EL (cell line): ENCODE measurements at regions not wholly inside any gene's neighbourhood (a gene's known extent, or its start where the extent isn't known, plus 50 kb on each side); places are given as distances from the start of the nearest gene placed in this dataset.

Experiments used
- DNase-seq: peaks from one replicate; pipeline ENCODE4 v3.0.0-alpha.2; 2016

- no peak for DNase-seq
Measured at GRCh38 chr6:159099276-159099675, 54.5 kb upstream of the TAGAP start.

- no peak for DNase-seq
Measured at GRCh38 chr6:159098636-159099106, 53.9 kb upstream of the TAGAP start.

DNA sequence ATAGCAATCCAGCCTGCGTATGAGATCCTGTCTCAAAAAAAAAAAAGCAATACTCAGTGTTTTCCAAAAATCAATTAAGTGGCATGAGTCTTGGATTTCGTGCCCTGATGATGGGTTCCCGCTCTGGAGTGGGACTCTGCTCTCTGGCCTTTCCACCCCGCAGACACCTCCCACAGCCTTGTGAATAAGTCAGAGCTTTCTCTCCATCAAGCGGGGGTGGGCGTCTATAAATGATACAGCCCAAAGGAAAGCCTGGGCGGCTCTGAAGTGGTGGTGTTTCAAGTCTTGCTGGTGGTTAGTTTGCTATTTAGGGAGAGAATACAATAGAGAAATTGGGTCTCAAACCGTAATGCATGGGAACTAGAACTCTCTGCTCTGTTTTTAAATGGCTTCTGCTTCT is 52.5 kb upstream of the TAGAP start:
- no peak for DNase-seq

GRCh38 chr6:159095616-159096015 is 50.8 kb upstream of the TAGAP start:
- DNase-seq, result no peak

DNA sequence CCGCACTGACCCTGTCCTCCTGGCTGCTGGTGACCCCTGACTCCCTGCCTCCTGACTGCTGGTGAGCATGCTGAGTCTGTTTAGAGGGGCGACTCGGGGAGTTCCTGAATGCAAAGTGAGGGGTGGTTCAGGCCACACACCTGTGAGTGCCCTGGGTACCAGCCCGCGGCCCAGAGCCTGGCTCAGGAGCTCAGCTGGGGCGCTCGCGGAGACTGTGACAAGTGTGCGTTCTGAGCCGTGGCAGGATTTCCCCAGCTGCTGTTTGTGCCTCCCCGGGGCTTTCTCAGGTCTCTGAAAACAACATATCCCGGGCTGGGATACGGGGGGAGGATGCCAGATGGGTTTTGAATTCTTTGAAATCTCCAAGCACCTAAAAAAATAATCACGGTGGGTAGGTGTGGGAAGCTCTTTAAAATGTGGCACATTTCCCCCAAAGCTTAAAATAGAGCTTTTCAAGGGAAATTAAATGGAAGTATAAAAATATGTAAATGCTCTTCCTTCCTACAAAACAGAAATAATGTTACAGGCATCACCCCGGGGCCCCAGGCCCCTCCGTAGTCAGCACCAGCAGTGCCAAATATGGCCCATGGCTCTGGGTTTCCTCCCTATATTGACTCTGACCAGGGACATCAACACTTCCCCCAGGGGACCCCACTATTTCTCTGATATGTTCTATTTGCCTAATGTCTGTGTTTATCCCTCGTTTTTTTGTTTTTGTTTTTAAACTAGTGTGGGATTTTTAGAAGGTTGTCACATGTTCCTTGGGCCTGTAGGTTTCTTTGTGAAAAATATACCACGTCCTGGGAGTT is 49.9 kb upstream of the TAGAP start:
- DNase-seq, result no peak
